HL-60 (cell line): ENCODE measurements at regions not wholly inside any gene's neighbourhood (a gene's known extent, or its start where the extent isn't known, plus 50 kb on each side); places are given as distances from the start of the nearest gene placed in this dataset.

Source experiments
- GABPA ChIP-seq: IDR thresholded peaks from 2 replicates; pipeline ENCODE4 v1.6.1; 2012; ENCODE audit warnings: low read depth
- POLR2AphosphoS5 ChIP-seq: IDR thresholded peaks from 2 replicates; pipeline ENCODE4 v1.6.1; 2012; ENCODE audit warnings: low read depth
- SPI1 ChIP-seq: IDR thresholded peaks from 2 replicates; pipeline ENCODE4 v1.6.1; 2012; ENCODE audit warnings: low read depth, mild to moderate bottlenecking, borderline replicate concordance
- TF ChIP-seq, protein P1 (sequence below): IDR thresholded peaks from one replicate; pipeline ENCODE4 v1.5.1; 2011; ENCODE audit warnings: low read length, control low read depth, inconsistent platforms; ENCODE audit not compliant: insufficient read depth

DNA sequence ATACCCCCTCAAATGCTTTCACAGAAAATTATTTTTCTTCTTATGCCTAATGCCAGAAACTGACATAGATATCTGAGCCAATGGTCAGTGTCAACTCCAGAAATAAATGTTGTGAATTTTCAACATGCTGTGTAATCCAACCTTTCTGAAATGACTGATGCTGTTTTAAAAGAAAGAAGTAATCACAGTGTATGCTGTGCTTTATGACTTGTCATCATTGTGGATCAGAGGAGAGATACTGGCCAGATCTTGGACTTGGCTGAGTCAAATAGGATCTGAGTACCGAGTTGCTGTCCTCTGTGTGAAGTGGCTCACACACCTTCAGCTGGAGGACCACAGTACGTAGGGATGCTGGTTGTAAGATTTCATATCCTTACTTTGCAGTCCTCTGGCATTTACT lies 89.9 kb upstream of the ARHGAP20 start:
- TF ChIP-seq, protein P1, sequence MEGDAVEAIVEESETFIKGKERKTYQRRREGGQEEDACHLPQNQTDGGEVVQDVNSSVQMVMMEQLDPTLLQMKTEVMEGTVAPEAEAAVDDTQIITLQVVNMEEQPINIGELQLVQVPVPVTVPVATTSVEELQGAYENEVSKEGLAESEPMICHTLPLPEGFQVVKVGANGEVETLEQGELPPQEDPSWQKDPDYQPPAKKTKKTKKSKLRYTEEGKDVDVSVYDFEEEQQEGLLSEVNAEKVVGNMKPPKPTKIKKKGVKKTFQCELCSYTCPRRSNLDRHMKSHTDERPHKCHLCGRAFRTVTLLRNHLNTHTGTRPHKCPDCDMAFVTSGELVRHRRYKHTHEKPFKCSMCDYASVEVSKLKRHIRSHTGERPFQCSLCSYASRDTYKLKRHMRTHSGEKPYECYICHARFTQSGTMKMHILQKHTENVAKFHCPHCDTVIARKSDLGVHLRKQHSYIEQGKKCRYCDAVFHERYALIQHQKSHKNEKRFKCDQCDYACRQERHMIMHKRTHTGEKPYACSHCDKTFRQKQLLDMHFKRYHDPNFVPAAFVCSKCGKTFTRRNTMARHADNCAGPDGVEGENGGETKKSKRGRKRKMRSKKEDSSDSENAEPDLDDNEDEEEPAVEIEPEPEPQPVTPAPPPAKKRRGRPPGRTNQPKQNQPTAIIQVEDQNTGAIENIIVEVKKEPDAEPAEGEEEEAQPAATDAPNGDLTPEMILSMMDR = no peak
- TF ChIP-seq SPI1 (no peak), GABPA (no peak), POLR2AphosphoS5 (no peak)
